HG03558 (cell line): ENCODE measurements at regions not wholly inside any gene's neighbourhood (a gene's known extent, or its start where the extent isn't known, plus 50 kb on each side); places are given as distances from the start of the nearest gene placed in this dataset.
A peak's percentile ranks its signal among the peaks of the same experiment; 100 is the strongest.

Source experiments
- ATAC-seq: cut with Tn5 transposase; IDR thresholded peaks from one replicate; pipeline ENCODE4 v1.9.1; 2021; ENCODE audit warnings: moderate number of reproducible peaks; ENCODE audit not compliant: unreplicated experiment; ENCODE audit errors: extremely low read depth

GRCh38 chr3:103403191-103403590, 968.4 kb downstream of the ZPLD1 start:
- ATAC-seq: no peak

- no peak for ATAC-seq
These were observed 971.6 kb downstream of the ZPLD1 start for GRCh38 chr3:103406320-103406850.

GRCh38 chr3:103410231-103410630, 975.4 kb downstream of the ZPLD1 start:
- no peak for ATAC-seq

- no peak for ATAC-seq
These were observed 986.6 kb downstream of the ZPLD1 start for GRCh38 chr3:103421460-103421859.

- ATAC-seq: no peak
These were observed 1003.1 kb downstream of the ZPLD1 start for GRCh38 chr3:103437883-103438282.

GRCh38 chr3:103440539-103441203, 1005.9 kb downstream of the ZPLD1 start:
- ATAC-seq: peak; percentile 53

- ATAC-seq: no peak
These were observed 1012.3 kb downstream of the ZPLD1 start for GRCh38 chr3:103446953-103447629.

- ATAC-seq: no peak
These were observed 1018.3 kb downstream of the ZPLD1 start for GRCh38 chr3:103453152-103453551.

GRCh38 chr3:103459815-103460214, 1025.0 kb downstream of the ZPLD1 start:
- ATAC-seq: no peak

GRCh38 chr3:103470498-103470897, 1035.7 kb downstream of the ZPLD1 start:
- no peak for ATAC-seq

- ATAC-seq: no peak
These were observed 1059.2 kb downstream of the ZPLD1 start for GRCh38 chr3:103494011-103494410.

- ATAC-seq: no peak
These were observed 1059.7 kb downstream of the ZPLD1 start for GRCh38 chr3:103494512-103494911.

GRCh38 chr3:103495186-103495585, 1060.4 kb downstream of the ZPLD1 start:
- ATAC-seq: no peak

- ATAC-seq: no peak
These were observed 1064.5 kb downstream of the ZPLD1 start for GRCh38 chr3:103499132-103499900.

GRCh38 chr3:103499967-103500366, 1065.2 kb downstream of the ZPLD1 start:
- ATAC-seq: no peak

GRCh38 chr3:103510760-103511159, 1075.9 kb downstream of the ZPLD1 start:
- ATAC-seq: no peak

GRCh38 chr3:103511891-103512290, 1077.1 kb downstream of the ZPLD1 start:
- no peak for ATAC-seq

- ATAC-seq: no peak
These were observed 1077.8 kb downstream of the ZPLD1 start for GRCh38 chr3:103512595-103512994.

- ATAC-seq: no peak
These were observed 1078.2 kb downstream of the ZPLD1 start for GRCh38 chr3:103513003-103513402.

GRCh38 chr3:103515116-103515515, 1080.3 kb downstream of the ZPLD1 start:
- ATAC-seq: no peak

GRCh38 chr3:103516950-103517349, 1082.1 kb downstream of the ZPLD1 start:
- no peak for ATAC-seq
